Adrenal gland (tissue), 9 donors: ENCODE measurements at regions not wholly inside any gene's neighbourhood (a gene's known extent, or its start where the extent isn't known, plus 50 kb on each side); places are given as distances from the start of the nearest gene placed in this dataset.

Source experiments
- DNase-seq, 7 donors: peaks; one replicate each; pipeline ENCODE4 v3.0.0-alpha.2; 2019 to 2020
- H3K27ac ChIP-seq, 5 donors: fragments of 200-600 bp; sonication (generic) in 4 of 5; 1 replicate in 3 of 5; 2 replicates in 2 of 5; pipeline versions ENCODE4 v1.5.1 to v1.8.0; 2016 to 2020; ENCODE audit warnings: mild to moderate bottlenecking in 1 of 5
- H3K27me3 ChIP-seq: fragments of 200-600 bp; 2 replicates; pipeline ENCODE4 v1.8.0; 2021
- H3K36me3 ChIP-seq, 2 donors: fragments of 200-600 bp; replicated peaks in 1 of 2; 1 replicate in 1 of 2; 2 replicates in 1 of 2; pipeline versions ENCODE4 v1.5.1 to v1.8.0; 2018 to 2022
- H3K4me1 ChIP-seq, 2 donors: fragments of 200-600 bp; replicated peaks in 1 of 2; 1 replicate in 1 of 2; 2 replicates in 1 of 2; pipeline versions ENCODE4 v1.5.1 to v1.8.0; 2018 to 2021
- H3K4me3 ChIP-seq, 4 donors: fragments of 200-600 bp; sonication (generic) in 3 of 4; one replicate each; pipeline ENCODE4 v1.5.1; 2016 to 2018
- H3K9me3 ChIP-seq, 3 donors: fragments of 200-600 bp; sonication (generic) in 1 of 3; replicated peaks in 1 of 3; 1 replicate in 2 of 3; 2 replicates in 1 of 3; pipeline versions ENCODE4 v1.5.1 to v1.8.0; 2016 to 2021
- POLR2A ChIP-seq, 2 donors: fragments of 450-650 bp; IDR thresholded peaks; one replicate each; pipeline ENCODE4 v1.6.1; 2017; ENCODE audit warnings: antibody characterized with exemption in 2 of 2, mild to moderate bottlenecking in 2 of 2, moderate library complexity in 1 of 2
- WGBS, 4 donors: extraction: QIAGEN DNeasy Blood & Tissue Kit in 2 of 4; methylation state at CpG; one replicate each; pipeline versions ENCODE4 v1.1.5 to v1.1.7; 2013 to 2017; 5-methylcytosine and 5-hydroxymethylcytosine counted together
- intact Hi-C, 2 donors: fragments of 100-400 bp; cut with DNase I; formaldehyde crosslinking; loops; one replicate each; pipeline versions ENCODE4 v1.14.1 to v1.15.0; 2022 to 2023
- TF ChIP-seq, protein P1 (sequence below), 6 experiments: fragments of 450-650 bp in 4 of 6; fragments of 200-600 bp in 2 of 6; sonication (generic) in 1 of 6; IDR thresholded peaks; 1 replicate in 5 of 6; 2 replicates in 1 of 6; pipeline versions ENCODE4 v1.5.1 to v1.8.0; 2016 to 2021; ENCODE audit warnings: antibody characterized with exemption in 6 of 6, mild to moderate bottlenecking in 2 of 6, moderate library complexity in 1 of 6
- donor health status: healthy with polysubstance abuse.
- donor health status: Bipolar disorder and iron deficiency.
- donor health status: DM: yes; HTN: yes; CAD: no.
- donor health status: DM: no; HTN: no; CAD: no.
- donor health status: DM: no; HTN: no; CAD: no.

DNA sequence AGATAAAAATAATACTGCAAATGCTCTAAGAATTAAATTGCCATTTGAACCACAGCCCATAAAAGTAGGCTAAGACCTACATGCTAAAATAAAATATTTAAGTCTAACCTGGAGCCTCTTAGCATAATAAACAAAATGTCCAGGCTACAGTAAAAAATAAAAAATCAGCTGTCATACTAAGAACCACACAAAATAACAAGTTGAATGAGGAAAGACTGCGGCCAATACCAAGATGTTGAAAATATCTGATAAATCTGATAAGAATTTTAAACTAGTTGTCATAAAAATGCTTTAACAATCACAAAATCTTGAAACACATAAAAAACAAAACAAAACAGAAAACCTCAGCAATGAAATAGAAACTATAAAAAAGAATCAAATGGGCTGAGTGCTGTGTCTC, 336.9 kb upstream of the MSX2 start:
- no peak overlapping the region for H3K27ac ChIP-seq
- DNase-seq, result no peak
- TF ChIP-seq, protein P1, sequence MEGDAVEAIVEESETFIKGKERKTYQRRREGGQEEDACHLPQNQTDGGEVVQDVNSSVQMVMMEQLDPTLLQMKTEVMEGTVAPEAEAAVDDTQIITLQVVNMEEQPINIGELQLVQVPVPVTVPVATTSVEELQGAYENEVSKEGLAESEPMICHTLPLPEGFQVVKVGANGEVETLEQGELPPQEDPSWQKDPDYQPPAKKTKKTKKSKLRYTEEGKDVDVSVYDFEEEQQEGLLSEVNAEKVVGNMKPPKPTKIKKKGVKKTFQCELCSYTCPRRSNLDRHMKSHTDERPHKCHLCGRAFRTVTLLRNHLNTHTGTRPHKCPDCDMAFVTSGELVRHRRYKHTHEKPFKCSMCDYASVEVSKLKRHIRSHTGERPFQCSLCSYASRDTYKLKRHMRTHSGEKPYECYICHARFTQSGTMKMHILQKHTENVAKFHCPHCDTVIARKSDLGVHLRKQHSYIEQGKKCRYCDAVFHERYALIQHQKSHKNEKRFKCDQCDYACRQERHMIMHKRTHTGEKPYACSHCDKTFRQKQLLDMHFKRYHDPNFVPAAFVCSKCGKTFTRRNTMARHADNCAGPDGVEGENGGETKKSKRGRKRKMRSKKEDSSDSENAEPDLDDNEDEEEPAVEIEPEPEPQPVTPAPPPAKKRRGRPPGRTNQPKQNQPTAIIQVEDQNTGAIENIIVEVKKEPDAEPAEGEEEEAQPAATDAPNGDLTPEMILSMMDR (IDR thresholded peaks at IDR 0.05), result no peak
- TF ChIP-seq POLR2A (IDR thresholded peaks at IDR 0.05), result no peak
- WGBS, 4 donors, result 83 to 100% (median 90%) methylated on average over 1 of the region's 1 CpG
- no peaks in the 10 kb centered on the region for H3K36me3 ChIP-seq
- intact Hi-C loops, result no loop called here
- no peaks in the 10 kb centered on the region for H3K27me3 ChIP-seq
- no peaks in the 10 kb centered on the region for H3K9me3 ChIP-seq
- H3K4me3 ChIP-seq, result no peak overlapping the region
- H3K4me1 ChIP-seq, result no peaks in the 10 kb centered on the region

DNA sequence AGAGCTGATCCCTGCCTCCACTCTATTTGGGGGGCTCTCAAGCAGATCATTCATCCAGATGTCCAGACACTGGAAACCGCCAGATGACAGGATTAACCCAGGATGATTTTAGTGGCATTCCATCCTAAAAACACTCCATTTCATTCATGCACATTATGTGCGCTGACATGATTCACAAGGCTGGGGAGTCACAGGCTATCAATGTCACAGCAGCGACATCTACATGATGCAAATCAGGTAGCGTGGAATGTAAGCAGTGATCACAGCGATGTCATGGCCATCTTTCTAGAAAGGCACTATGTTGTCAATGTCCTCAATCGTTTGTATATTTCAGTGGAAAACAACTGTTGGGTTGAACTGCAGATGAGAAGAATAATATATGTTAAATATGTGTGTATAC, 331.5 kb upstream of the MSX2 start:
- Histone ChIP-seq H3K36me3 (no peaks in the 10 kb centered on the region), H3K9me3 (no peaks in the 10 kb centered on the region), H3K27ac (no peak overlapping the region), H3K4me3 (no peak overlapping the region), H3K27me3 (peaks cover 14% of the 10 kb centered on the region), H3K4me1 (no peaks in the 10 kb centered on the region)
- no peak for DNase-seq
- intact Hi-C loops, result no loop called here
- no peak for TF ChIP-seq POLR2A (IDR thresholded peaks at IDR 0.05)
- TF ChIP-seq, protein P1 (IDR thresholded peaks at IDR 0.05), result no peak
- WGBS, 4 donors, result 60 to 75% (median 73%) methylated on average over 6 of the region's 6 CpGs

DNA sequence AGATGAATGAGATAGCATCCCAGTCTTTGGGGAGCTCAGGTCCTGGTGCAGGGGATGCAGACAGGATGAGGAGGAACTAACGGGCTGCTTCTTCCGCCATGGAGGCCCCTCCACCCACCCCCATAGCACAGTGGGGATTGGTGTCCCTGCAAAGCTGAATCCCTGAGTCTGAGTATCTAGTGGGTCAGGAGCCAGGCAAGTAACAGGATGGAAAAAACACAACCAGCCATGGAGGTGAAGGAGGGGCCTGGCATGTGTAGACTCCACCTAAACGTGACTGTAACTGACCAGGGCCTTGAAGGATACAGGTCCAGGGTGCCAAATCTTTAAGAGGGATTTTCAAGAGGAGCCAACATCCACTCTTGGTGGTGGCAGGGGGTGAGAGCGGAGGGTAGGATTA, 327.8 kb upstream of the MSX2 start:
- no peak overlapping the region for H3K27ac ChIP-seq

DNA sequence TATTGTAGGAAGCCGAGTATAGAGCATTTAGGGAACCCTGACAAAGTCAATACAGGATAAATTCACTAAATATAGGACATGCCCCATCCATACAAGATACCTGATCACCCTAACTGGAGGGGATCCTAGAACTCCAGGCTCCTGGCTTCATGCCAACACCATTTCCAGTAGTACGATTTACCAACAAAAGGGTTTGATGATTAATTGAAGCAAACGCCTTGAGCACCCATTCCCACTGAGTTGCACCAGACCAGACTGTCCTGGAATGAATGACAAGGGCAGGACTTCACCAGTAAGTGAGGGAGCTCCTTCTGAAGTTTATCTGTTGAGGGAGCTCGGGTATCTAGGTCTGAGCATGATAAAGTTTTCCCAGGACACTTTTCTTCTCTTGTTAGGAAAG, 327.2 kb upstream of the MSX2 start:
- Histone ChIP-seq H3K4me1 (no peaks in the 10 kb centered on the region), H3K27ac (no peak overlapping the region), H3K9me3 (no peaks in the 10 kb centered on the region), H3K27me3 (peaks cover 14% of the 10 kb centered on the region), H3K4me3 (no peak overlapping the region), H3K36me3 (no peaks in the 10 kb centered on the region)
- TF ChIP-seq, protein P1 (IDR thresholded peaks at IDR 0.05), result no peak
- TF ChIP-seq POLR2A (IDR thresholded peaks at IDR 0.05), result no peak
- DNase-seq, result no peak
- 27 to 40% (median 35%) methylated on average over 4 of the region's 4 CpGs for WGBS, 4 donors
- intact Hi-C loops, result no loop called here

More for the DNA sequence above, 327.8 kb upstream of the MSX2 start:
- TF ChIP-seq POLR2A (IDR thresholded peaks at IDR 0.05), result no peak
- TF ChIP-seq, protein P1 (IDR thresholded peaks at IDR 0.05), result no peak
- WGBS, 4 donors, result 55 to 73% (median 68%) methylated on average over 4 of the region's 4 CpGs
- Histone ChIP-seq H3K4me3 (no peak overlapping the region), H3K4me1 (no peaks in the 10 kb centered on the region), H3K27me3 (peaks cover 14% of the 10 kb centered on the region), H3K36me3 (no peaks in the 10 kb centered on the region), H3K9me3 (no peaks in the 10 kb centered on the region)
- intact Hi-C loops, result no loop called here
- DNase-seq, result no peak
